H1 (cell line): ENCODE measurements at regions not wholly inside any gene's neighbourhood (a gene's known extent, or its start where the extent isn't known, plus 50 kb on each side); places are given as distances from the start of the nearest gene placed in this dataset.

Experiments used
- CTCF ChIA-PET: fragments of 300-600 bp; sonication (Branson Sonifier 250); formaldehyde crosslinking; loops from one replicate; lab custom pipeline; 2021; ENCODE audit not compliant: partially characterized antibody; lab: Charles Lee
- POLR2A ChIA-PET: fragments of 300-600 bp; sonication (Branson Sonifier 250); formaldehyde crosslinking; loops from one replicate; lab custom pipeline; 2021; ENCODE audit warnings: inconsistent platforms; ENCODE audit not compliant: partially characterized antibody; lab: Charles Lee
- DNase-seq, 2 experiments: peaks; one replicate each; pipeline versions ENCODE4 v3.0.0 to v3.0.0-alpha.2; 2010 to 2022; ENCODE audit warnings: low spot score in 2 of 2, low read depth in 1 of 2, mixed read lengths in 1 of 2
- FAIRE-seq: peaks from 2 replicates; lab custom pipeline; 2011; peaks lifted over from hg19 to GRCh38; lab: Jason Lieb, UNC
- H2AFZ ChIP-seq: 2 replicates; pipeline ENCODE4 v1.8.1; 2012; ENCODE audit warnings: low read length, inconsistent platforms
- H2AK5ac ChIP-seq: 2 replicates; pipeline ENCODE4 v1.6.1; 2013; ENCODE audit warnings: low read depth, low read length
- H2BK120ac ChIP-seq: replicated peaks from 2 replicates; pipeline ENCODE3; 2013; ENCODE audit warnings: low read depth, low read length, inconsistent platforms
- H2BK12ac ChIP-seq: 2 replicates; pipeline ENCODE4 v1.6.1; 2013; ENCODE audit warnings: low read depth, low read length
- H2BK15ac ChIP-seq: 2 replicates; pipeline ENCODE4 v1.6.1; 2013; ENCODE audit warnings: low read length
- H2BK20ac ChIP-seq: 2 replicates; pipeline ENCODE4 v1.6.1; 2013; ENCODE audit warnings: low read length
- H2BK5ac ChIP-seq: 2 replicates; pipeline ENCODE4 v1.6.1; 2013; ENCODE audit warnings: low read depth, low read length
- H3K14ac ChIP-seq: 2 replicates; pipeline ENCODE4 v1.6.1; 2013; ENCODE audit warnings: inconsistent platforms; ENCODE audit not compliant: insufficient read length
- H3K18ac ChIP-seq: 2 replicates; pipeline ENCODE4 v1.6.1; 2013; ENCODE audit warnings: low read length; ENCODE audit errors: extremely low read depth
- H3K23ac ChIP-seq: 2 replicates; pipeline ENCODE4 v1.6.1; 2013; ENCODE audit warnings: inconsistent platforms; ENCODE audit not compliant: insufficient read length
- H3K23me2 ChIP-seq: 2 replicates; pipeline ENCODE4 v1.6.1; 2013; ENCODE audit warnings: low read depth, low read length
- H3K27ac ChIP-seq: 2 replicates; pipeline ENCODE4 v1.6.1; 2011; ENCODE audit warnings: low read depth, low read length, inconsistent platforms
- H3K27me3 ChIP-seq, 4 experiments: replicated peaks in 1 of 4; 1 replicate in 1 of 4; 2 replicates in 3 of 4; pipeline versions ENCODE4 v1.6.1 to v1.8.1; 2011 to 2013; ENCODE audit warnings: low read length in 3 of 4, mild to moderate bottlenecking in 3 of 4, inconsistent platforms in 2 of 4, mixed read lengths in 2 of 4, moderate library complexity in 1 of 4; ENCODE audit not compliant: control insufficient read depth in 3 of 4, insufficient read depth in 3 of 4; ENCODE audit errors: extremely low read depth in 1 of 4
- H3K36me3 ChIP-seq, 4 experiments: 2 replicates each; pipeline versions ENCODE4 v1.6.1 to v1.8.1; 2011 to 2013; ENCODE audit warnings: mild to moderate bottlenecking in 4 of 4, low read length in 3 of 4, moderate library complexity in 2 of 4, control low read depth in 1 of 4, inconsistent platforms in 1 of 4; ENCODE audit not compliant: insufficient read depth in 4 of 4, control insufficient read depth in 2 of 4
- H3K4ac ChIP-seq: replicated peaks from 2 replicates; pipeline ENCODE3; 2013; ENCODE audit warnings: low read length, low read depth, mixed read lengths, inconsistent platforms; ENCODE audit not compliant: insufficient read length
- H3K4me1 ChIP-seq, 4 experiments: replicated peaks in 1 of 4; 1 replicate in 1 of 4; 2 replicates in 3 of 4; pipeline versions ENCODE4 v1.6.1 to v1.8.1; 2011 to 2013; ENCODE audit warnings: low read length in 3 of 4, inconsistent platforms in 2 of 4, mixed read lengths in 1 of 4; ENCODE audit not compliant: insufficient read depth in 4 of 4, control insufficient read depth in 3 of 4
- H3K4me2 ChIP-seq, 2 experiments: 2 replicates each; pipeline versions ENCODE4 v1.6.1 to v1.8.1; 2011 to 2013; ENCODE audit warnings: low read depth in 2 of 2, low read length in 2 of 2, control low read depth in 1 of 2, inconsistent platforms in 1 of 2, mild to moderate bottlenecking in 1 of 2; ENCODE audit not compliant: insufficient read depth in 1 of 2
- H3K4me3 ChIP-seq, 4 experiments: fragments of 200-600, 300-600 bp in 1 of 4; sonication (generic), shearing (Covaris generic), sonication (Bioruptor Twin) in 1 of 4; 2 replicates each; pipeline versions ENCODE4 v1.5.1 to v1.8.1; 2011 to 2016; ENCODE audit warnings: low read length in 4 of 4, low read depth in 3 of 4, control low read depth in 2 of 4, inconsistent platforms in 2 of 4, mild to moderate bottlenecking in 2 of 4, mixed read lengths in 1 of 4, moderate library complexity in 1 of 4; ENCODE audit not compliant: insufficient read depth in 2 of 4; ENCODE audit errors: extremely low read depth in 1 of 4
- H3K56ac ChIP-seq: replicated peaks from 2 replicates; pipeline ENCODE3; 2013; ENCODE audit warnings: low read depth, mild to moderate bottlenecking, mixed read lengths, low read length, inconsistent platforms; ENCODE audit not compliant: insufficient read length
- H3K79me1 ChIP-seq: 2 replicates; pipeline ENCODE4 v1.6.1; 2013; ENCODE audit warnings: low read depth, low read length, control low read depth
- H3K79me2 ChIP-seq, 2 experiments: 2 replicates each; pipeline versions ENCODE4 v1.6.1 to v1.8.1; 2012 to 2013; ENCODE audit warnings: low read length in 2 of 2, mild to moderate bottlenecking in 2 of 2, inconsistent platforms in 1 of 2; ENCODE audit not compliant: insufficient read depth in 2 of 2, control insufficient read depth in 1 of 2
- H3K9ac ChIP-seq, 4 experiments: replicated peaks in 1 of 4; 1 replicate in 1 of 4; 2 replicates in 3 of 4; pipeline versions ENCODE4 v1.6.1 to v1.8.1; 2011 to 2013; ENCODE audit warnings: low read depth in 3 of 4, low read length in 3 of 4, control low read depth in 2 of 4, mild to moderate bottlenecking in 2 of 4, moderate library complexity in 2 of 4, inconsistent platforms in 1 of 4; ENCODE audit errors: extremely low read depth in 1 of 4
- H3K9me3 ChIP-seq, 2 experiments: 2 replicates each; pipeline versions ENCODE4 v1.6.1 to v1.8.1; 2012 to 2013; ENCODE audit warnings: mild to moderate bottlenecking in 2 of 2, moderate library complexity in 2 of 2, control low read depth in 1 of 2, inconsistent platforms in 1 of 2, low read depth in 1 of 2, low read length in 1 of 2, mixed read lengths in 1 of 2; ENCODE audit not compliant: insufficient read depth in 2 of 2
- H4K20me1 ChIP-seq, 2 experiments: replicated peaks in 1 of 2; 2 replicates each; pipeline versions ENCODE3 to v1.8.1; 2011 to 2013; ENCODE audit warnings: inconsistent platforms in 2 of 2, low read length in 2 of 2, mild to moderate bottlenecking in 1 of 2; ENCODE audit not compliant: insufficient read depth in 2 of 2, control insufficient read depth in 1 of 2
- H4K5ac ChIP-seq: 2 replicates; pipeline ENCODE4 v1.6.1; 2013; ENCODE audit warnings: low read length, low read depth, mixed read lengths, inconsistent platforms; ENCODE audit not compliant: insufficient read length
- H4K8ac ChIP-seq: 2 replicates; pipeline ENCODE4 v1.8.0; 2013; ENCODE audit warnings: mild to moderate bottlenecking, moderate library complexity, low read length, inconsistent platforms; ENCODE audit not compliant: insufficient read depth; ENCODE audit errors: extremely low read depth
- H4K91ac ChIP-seq: replicated peaks from 2 replicates; pipeline ENCODE3; 2013; ENCODE audit warnings: low read length, mixed read lengths, inconsistent platforms; ENCODE audit not compliant: insufficient read length
- BCL11A ChIP-seq, 2 experiments: IDR thresholded peaks; one replicate each; pipeline ENCODE4 v1.6.1; 2011; ENCODE audit warnings: low read depth in 2 of 2, low read length in 2 of 2, mild to moderate bottlenecking in 2 of 2
- FOSL1 ChIP-seq: IDR thresholded peaks from 2 replicates; pipeline ENCODE4 v1.6.1; 2011; ENCODE audit warnings: mild to moderate bottlenecking, low read depth, low read length, moderate library complexity; ENCODE audit not compliant: insufficient read depth
- MAFK ChIP-seq: IDR thresholded peaks from 2 replicates; pipeline ENCODE4 v1.6.1; 2012; ENCODE audit warnings: low read depth, mild to moderate bottlenecking, improper control_type of control experiment, low read length
- PHF8 ChIP-seq: fragments of 200-600 bp; sonication (generic); conservative IDR thresholded peaks from 2 replicates; pipeline ENCODE4 v1.7.1; 2012; ENCODE audit warnings: low read depth, mild to moderate bottlenecking, inconsistent platforms, low read length, moderate library complexity
- SP4 ChIP-seq: IDR thresholded peaks from 2 replicates; pipeline ENCODE4 v1.6.1; 2012; ENCODE audit warnings: low read length, inconsistent platforms
- WGBS, 2 experiments: shearing (Covaris generic) in 1 of 2; methylation state at CpG; one replicate each; pipeline versions ENCODE4 v1.1.6 to v1.1.7; 2013 to 2015; ENCODE audit warnings: low lambda C conversion rate in 2 of 2, mixed read lengths in 2 of 2, inconsistent platforms in 1 of 2, low coverage in 1 of 2, missing lambda C conversion rate in 1 of 2; ENCODE audit not compliant: insufficient replicate concordance in 2 of 2, insufficient coverage in 1 of 2, insufficient read length in 1 of 2; ENCODE audit errors: extremely low coverage in 1 of 2, missing lambda C conversion rate in 1 of 2; 5-methylcytosine and 5-hydroxymethylcytosine counted together

DNA sequence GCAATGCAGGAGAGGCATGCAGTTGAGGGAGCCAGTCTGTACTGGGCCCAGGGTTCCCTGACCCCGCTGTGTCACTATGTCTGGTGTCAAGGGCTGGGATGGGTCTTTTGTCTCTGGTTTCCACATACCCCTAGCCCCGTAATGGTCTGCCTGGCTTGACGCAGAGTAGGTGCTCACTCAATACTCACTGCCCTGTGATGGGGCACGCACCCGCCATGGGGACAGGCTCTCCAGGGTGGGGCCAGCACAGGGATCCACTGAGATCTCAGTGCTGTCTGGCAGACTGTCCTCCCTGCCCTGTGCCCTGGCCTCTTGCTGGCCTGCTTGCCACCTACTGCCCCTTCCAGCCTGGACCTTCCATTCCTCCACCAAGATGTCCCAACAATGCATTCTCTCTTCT, 101.7 kb upstream of the CD82 start:
- H3K23ac ChIP-seq = no peak overlapping the region
- H3K79me1 ChIP-seq = no peaks in the 10 kb centered on the region; the same call in 1 of the 2 replicates
- no peak overlapping the region for H2BK120ac ChIP-seq
- no peaks in the 10 kb centered on the region for H3K79me2 ChIP-seq
- CTCF ChIA-PET = interaction anchor here (0.7 to 1.5 kb wide), 5 partner anchors 9 to 463 kb away, joined by 3 to 5 read pairs (median 3); no protein-coding TSS in a partner anchor
- no peak overlapping the region for H2BK20ac ChIP-seq
- H2AFZ ChIP-seq = no peak overlapping the region
- POLR2A ChIA-PET = no interaction called here
- no peak overlapping the region for H2AK5ac ChIP-seq
- no peak overlapping the region for H3K9ac ChIP-seq
- no peak overlapping the region for H3K4me3 ChIP-seq
- no peak overlapping the region for H4K91ac ChIP-seq
- H3K4me2 ChIP-seq = no peak overlapping the region
- H2BK5ac ChIP-seq = no peak overlapping the region
- H2BK15ac ChIP-seq = no peak overlapping the region
- H3K4me1 ChIP-seq = peaks cover 6 to 12% (median 7%) of the 10 kb centered on the region in 4 experiments
- H3K56ac ChIP-seq = no peak overlapping the region
- no peak overlapping the region for H4K8ac ChIP-seq
- no peak overlapping the region for H2BK12ac ChIP-seq
- peaks cover 16 to 18% of the 10 kb centered on the region in 2 experiments for H3K9me3 ChIP-seq
- DNase-seq = no peak
- H3K18ac ChIP-seq = no peak overlapping the region
- H3K23me2 ChIP-seq = no peaks in the 10 kb centered on the region
- no peak overlapping the region for H3K14ac ChIP-seq
- H4K20me1 ChIP-seq = no peaks in the 10 kb centered on the region
- no peak for FAIRE-seq
- WGBS, 2 experiments = 84% methylated on average over 5 of the region's 5 CpGs; no CpG with 5 or more reads in 1 of the 2 experiments
- H3K36me3 ChIP-seq = no peaks in the 10 kb centered on the region
- H3K27ac ChIP-seq = no peak overlapping the region
- no peak overlapping the region for H3K4ac ChIP-seq
- no peak overlapping the region for H4K5ac ChIP-seq
- no peaks in the 10 kb centered on the region for H3K27me3 ChIP-seq
- TF ChIP-seq BCL11A (IDR thresholded peaks at IDR 0.05; ENCODE audit: low read depth in 2 of 2, low read length in 2 of 2) = no peak
- no peak for TF ChIP-seq PHF8
- no peak for TF ChIP-seq SP4
- TF ChIP-seq MAFK = no peak
- TF ChIP-seq FOSL1 = no peak
